NCI-H345 (cell line): ENCODE measurements at regions not wholly inside any gene's neighbourhood (a gene's known extent, or its start where the extent isn't known, plus 50 kb on each side); places are given as distances from the start of the nearest gene placed in this dataset.

Experiments
- DNase-seq: peaks from one replicate; lab custom pipeline; 2025; lab: John Stamatoyannopoulos, UW

DNA sequence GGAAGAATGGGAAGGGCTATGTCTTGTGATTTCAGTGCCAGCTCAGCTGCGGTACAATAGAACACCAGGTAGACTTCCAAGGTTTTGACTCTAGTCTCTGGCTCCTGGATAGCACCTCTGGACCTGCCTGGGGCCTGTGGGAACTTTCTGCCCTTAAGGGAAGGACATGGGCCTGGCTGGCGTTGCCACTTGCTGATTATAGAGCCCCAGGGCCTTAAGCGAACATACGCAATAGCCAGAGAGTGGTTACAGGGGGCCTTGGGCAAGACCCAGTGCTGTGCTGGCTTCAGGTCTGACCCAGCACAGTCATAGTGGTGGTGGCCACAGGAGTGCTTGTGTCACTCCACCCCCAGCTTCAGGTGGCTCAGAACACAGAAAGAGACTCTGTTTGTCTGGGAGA is 131.1 kb upstream of the COL21A1 start:
- no peak for DNase-seq

DNA sequence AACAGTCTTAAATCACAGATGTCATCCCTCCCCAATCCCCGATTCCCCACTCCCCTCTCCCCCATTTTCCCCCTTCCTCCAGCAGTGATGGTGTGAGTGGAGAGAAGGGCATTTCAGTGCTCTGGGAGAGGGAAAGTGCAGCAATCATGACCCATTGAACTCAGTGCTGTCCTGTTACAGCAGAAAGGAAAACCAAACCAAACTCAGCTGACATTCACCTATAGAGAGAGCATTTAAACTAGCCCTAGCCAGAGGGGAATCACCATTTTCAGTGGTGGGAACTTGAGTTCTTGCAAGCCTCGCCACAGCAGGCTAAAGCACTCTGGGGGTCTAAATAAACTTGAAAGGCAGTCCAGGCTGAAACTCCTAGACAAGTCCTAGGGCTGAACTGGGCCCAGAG is 129.9 kb upstream of the COL21A1 start:
- DNase-seq, result no peak

DNA sequence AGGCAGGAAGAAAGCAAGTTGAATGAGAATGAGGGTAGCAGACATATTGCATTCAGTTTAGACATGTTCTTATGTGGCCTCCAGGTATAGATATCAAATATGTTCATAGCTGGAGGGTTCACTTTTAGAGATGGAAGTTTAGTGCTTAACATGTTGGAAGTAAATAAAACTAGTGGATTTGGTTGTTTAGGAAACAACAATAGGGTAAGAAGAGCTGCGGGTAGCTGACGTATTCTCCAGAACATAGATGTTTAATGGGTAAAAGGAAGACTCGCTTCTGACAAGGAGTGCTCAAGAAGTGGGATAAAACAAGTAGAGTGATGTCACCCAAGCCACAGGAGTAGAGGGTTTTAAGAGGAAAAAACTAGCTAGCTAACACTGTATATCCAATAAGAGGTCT is 128.4 kb upstream of the COL21A1 start:
- no peak for DNase-seq

DNA sequence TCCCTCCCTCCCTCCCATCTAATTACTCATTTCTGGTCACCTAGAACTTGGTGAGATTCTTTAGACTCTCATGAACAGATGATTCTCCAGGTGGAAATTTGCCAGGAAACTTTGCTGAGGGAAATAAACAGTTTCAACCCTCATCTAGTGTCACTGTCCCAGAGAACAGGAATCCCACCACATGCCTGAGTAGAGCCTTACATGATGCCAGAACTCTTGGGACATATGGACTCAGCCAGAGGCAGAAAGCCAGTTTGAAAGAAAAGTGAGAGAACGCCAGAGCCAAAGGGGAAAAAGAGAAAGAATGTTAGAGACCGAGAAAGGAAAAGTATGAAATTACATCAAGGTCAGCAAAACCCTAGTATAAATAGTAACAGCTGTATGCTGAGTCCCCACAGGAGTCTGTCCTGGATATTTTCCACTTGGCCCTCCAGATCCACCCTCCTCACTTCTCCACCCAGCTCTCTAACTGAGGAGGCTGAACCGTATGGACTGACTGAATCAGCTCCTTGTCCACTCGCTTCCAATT is 127.5 kb upstream of the COL21A1 start:
- no peak for DNase-seq

DNA sequence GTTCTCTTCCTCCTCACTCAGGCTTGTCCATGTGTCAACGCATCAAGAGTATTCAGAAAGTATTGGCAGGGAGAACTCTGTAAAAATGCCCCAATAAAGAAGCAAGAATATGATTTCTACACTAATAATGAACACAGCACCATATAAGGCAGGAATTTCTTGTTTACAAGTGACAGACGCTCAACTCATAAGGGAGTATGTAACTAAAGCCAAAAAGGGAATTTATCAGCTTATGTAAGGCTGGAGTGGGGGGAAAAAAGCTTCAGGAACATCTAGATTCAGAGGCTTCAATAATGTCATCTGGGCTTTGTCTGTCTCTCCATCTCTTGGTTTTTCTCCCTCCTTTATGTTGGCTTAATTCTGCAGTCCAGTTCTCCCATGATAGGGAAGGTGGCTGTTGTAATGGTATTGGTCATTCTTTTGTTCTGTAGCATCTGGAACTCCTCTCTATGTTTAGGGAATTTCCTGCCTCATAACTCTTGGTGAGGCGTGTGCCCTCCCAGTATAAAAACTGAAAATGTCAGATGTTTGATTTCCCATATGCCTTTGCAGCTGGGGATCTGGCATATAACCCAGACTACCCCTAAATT is 125.1 kb upstream of the COL21A1 start:
- no peak for DNase-seq

DNA sequence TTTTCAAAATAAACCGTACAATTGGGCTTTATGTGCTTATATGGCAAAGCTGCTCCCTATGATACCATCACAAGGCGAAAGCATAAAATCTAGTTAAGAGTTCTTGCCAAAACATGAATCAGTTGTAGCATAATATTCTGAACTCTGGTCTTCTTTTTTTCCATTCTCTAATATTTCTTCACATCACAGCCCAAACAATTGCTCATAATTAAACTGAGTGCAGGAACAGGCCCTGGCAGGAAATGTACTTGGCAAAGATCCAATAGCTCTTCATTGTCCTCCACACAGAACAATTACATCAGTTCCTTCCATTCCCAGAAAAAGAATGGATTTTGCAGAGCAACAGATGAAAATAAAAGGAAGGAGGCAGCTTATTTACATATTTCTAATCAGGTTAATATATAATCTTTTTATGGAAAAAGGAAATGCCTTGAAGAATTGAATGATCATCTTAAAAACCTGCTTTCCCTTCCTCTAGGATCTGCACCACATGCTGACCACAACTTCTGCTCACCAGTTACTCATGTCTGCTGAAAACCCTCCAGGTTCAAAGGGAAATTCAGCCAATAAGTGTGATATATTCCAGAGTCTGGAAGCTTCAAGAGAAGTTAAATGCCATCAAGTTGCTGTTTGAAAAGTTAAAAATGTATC is 123.3 kb upstream of the COL21A1 start:
- DNase-seq, result peak; percentile 82

DNA sequence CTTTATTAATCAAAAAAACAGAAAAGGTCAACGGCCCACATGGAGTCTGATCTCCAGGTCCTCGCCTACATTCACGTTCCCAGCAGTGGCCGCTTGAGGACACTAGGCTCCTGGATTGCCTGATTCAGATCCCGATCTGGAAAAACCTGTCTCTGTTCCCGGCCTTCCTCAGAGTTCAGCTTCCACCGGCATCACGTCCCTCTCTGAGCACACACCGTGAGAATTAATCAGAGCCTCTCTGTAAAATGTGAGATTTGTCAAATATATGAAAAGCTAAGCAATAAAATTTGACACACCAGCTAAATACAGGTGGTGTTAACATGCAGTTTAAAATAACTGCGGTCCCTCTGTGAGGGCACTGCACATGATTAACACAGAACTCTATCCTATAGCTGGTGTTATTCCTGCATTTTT is 122.8 kb upstream of the COL21A1 start:
- no peak for DNase-seq

DNA sequence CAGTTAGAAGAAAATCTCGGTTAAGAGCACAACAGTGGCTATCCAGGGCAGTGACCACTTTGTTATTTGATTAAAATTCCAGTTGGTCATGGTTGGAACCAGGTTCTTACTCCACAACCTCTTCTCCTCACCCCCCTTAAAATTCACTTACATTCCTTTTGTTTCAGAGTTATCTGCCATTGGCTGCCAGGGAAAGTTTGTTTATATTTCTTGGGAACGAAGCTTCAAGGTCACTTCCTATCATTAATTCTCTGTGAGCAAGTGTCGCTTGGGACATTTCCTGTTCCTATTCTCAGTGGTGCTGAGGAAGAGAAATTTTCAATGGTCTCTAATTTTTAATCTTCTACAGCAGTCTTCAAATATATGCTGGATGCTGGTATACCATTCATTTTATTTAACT is 121.1 kb upstream of the COL21A1 start:
- no peak for DNase-seq

DNA sequence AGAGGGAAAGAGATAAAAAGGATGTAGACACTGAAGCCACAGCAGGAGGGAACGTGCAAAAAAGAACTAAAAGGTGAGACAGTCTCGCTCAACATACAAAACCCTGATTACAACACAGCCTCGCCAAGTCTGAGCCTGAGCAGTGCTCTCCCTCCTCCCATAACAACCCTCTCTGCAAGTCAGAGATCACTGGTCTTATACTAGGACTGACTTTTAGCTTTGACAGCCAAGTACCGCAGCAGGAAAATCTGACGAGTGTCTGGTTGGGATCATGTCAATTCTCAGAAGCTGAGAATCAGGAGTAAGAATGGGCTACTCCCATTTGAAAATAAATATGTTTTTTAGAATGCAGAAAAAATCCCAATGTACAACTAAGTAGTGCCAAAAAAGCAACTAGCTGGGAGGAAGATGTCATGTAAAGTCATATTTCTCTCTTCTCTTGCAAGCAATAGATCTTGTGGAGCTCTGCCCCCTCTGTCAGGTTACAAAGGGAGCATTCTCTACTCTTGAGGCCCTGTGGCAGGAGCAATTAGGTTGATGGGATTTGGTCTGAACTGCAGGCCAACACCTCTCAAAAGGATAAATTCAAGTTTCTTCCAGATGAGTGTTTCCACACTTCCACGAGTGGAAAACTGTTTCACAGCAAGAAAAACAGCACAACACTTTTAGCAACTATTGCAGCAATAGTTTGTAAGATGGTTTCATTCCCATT is 118.9 kb upstream of the COL21A1 start:
- no peak for DNase-seq

DNA sequence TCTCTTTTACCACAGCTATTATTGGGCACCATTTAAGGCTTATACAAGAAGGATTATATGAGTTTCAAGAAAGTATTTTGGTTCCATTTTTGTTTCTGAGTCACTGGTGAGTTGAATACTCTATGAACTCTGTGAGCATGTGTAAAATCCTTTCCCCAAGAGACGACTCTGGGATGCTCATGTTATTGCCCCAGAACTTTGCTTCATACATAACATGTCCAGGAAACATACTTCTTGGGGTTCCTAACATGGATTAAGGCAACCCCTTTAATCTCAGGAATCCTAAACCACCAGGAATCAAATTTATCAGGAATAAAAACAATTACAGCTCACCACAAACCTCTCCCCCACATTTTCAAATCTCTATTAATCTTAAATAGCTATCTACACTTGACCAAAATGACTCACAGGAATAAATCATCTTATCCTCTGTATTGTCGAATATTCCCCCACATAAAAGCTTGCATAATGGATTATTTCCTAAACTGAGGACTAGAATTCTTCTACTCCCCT is 117.5 kb upstream of the COL21A1 start:
- DNase-seq, result no peak

DNA sequence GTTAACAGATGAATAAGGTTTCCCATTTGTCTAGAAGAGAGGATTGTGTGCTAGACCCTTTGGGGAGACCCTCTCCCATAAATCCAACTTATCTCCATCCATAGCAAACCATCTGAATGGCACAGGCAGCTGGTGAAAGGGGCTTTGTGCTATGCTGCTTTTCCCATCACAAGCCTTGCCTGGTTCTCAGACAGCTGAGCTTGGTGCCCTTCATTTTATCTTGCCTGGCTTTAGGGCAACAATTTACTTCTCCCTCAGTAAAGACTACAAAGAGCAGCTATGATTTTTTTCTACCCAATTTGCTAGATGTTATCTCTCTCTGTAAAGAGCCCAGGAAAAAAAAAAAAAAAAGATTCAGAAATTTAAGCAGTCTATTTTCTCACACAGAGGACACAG is 117.0 kb upstream of the COL21A1 start:
- no peak for DNase-seq

DNA sequence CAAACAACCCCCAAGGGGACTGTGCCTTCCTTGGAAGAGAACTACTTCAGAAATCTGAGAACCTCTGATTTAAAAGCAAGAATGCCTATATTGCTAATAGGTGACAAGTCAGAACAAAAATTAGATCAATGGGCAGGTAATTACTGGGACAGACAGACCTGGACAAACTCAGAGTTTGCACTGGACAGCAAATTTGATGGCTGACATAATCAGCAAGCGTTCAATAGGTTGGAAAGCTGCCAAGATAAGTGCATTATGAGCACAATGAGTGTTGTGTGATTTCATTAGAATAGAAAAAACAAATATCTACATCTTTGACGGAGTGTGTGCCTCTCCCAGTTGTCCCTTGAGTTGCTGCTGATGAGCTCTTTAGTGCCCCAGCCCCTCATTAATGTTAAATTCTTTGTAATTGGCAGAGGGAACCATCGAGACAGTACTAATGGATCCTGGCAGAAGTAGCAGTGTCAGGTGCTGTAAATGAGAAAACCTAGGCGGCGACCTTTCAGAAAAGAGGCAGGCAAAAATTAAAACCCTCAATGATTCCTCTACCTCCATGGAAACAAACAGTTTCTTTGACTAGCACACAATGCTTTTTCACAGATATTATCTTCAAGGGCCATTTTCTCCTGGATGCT is 116.5 kb upstream of the COL21A1 start:
- peak; percentile 46 for DNase-seq

DNA sequence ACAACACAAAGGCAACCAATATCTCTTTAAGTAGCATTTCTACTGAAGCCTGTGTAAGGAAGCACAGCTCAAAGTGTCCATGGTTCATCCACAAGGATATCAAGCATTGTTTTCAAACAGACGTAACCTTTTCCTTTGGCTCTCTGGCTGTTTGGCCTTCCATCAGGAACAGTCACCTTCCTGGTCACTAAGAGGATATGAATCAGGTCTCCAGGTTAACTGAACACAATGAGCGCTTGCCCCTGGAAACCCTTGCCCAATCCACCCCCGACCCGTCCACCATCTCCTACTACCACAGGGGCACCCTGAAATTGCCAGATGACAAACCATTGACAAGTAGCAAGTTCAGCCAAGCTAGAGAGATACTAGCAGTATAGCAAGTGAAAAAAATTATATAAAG is 114.4 kb upstream of the COL21A1 start:
- no peak for DNase-seq

DNA sequence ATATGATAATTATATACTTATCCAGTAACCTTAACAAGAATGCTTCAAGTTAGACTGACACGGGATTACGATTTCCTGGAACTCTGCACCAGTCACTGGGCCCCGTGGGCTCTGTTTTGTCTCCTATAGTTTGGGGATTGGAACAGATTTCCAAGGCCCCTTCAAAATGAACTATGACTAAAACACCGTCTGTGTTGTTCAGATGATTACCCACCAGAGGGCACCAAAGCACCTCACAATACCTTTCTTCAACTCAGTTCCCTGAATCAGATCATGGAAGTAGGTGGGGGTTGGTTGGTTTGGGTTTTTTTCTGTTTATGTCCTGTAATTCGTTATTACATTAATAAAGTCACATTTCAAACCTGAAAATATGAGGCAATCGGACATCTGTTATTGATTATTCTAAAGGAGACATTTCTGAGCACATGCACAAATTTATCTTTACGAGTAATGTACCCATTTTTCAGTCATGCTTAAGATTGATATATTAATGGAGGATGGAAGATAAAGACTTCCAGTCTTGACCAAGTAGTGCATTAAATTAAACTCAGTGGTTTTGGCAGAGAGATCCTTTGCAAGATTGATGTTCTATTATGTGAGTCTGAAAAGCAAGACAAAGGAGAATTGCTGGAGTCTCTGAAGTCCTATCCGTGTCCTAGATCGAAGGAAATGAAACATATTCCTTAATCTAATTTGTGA is 112.0 kb upstream of the COL21A1 start:
- DNase-seq, result peak; percentile 73

DNA sequence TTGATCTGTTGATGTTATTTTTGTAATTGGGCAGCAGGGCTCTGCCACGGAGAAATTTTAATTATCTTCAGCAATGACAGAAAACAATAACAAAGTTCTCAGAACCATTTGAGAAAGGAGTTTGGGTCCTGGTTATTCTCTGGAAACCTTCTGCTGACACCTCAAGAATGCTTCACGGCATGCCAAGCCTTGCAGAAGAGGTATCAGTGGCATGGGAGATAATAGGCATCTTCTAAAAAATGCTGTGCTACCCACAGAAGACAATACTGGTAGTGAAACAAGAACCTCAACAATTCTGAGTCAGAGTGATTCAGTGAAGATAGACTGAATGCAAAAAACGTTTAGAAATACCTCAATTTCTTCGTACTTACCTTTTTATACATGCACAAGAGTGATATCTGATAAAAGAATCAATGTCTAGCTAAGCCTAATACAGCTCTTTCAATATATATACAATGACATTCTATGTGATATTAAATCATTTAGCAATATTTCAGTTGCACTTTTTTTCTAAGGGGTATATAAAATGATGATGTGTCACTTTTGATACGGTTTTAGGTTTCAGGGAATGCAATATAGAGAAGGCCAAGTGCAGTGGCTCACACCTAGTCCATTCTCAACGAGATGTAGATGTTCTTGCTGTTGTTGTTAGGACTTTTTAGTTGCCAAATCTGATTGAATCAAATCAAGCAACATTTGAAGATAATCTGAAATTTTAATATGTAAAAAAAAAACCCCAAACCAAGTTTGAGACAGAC is 110.4 kb upstream of the COL21A1 start:
- DNase-seq, result no peak

DNA sequence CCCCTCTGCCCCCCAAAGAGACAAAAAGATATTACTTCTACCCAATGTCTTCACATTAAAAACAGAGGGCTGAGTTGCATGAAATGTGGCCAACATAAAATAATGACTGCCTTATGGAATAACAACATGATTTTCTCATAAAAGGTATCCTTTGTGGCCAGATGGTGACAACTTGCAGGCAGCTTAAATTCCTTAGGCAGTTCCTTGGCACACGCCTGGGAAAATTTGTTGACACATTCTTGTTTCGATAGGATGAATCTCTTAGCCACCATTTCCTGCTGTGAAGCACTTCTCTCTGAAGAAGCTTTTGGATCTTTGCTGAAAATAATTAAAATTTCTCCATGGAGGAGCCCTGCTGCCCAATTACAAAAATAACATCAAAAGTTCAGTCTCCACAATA is 109.0 kb upstream of the COL21A1 start:
- no peak for DNase-seq

DNA sequence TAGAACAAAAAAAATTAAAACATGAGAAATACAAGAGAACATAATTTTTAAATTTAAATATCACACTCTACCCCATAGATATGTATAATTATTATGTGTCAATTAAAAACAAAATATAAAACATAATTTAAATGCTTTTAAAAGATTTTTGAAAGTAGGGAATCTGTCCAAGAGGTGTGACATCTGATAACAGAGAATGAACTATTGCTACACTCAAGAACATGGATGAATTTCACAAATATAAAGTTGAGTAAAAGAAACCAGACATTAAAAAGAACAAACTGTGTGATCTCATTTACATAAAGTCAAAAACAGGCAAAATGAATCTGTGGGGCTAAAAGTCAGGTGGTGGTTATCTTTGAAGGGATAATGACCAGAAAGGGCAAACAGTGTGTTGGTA is 106.5 kb upstream of the COL21A1 start:
- no peak for DNase-seq

DNA sequence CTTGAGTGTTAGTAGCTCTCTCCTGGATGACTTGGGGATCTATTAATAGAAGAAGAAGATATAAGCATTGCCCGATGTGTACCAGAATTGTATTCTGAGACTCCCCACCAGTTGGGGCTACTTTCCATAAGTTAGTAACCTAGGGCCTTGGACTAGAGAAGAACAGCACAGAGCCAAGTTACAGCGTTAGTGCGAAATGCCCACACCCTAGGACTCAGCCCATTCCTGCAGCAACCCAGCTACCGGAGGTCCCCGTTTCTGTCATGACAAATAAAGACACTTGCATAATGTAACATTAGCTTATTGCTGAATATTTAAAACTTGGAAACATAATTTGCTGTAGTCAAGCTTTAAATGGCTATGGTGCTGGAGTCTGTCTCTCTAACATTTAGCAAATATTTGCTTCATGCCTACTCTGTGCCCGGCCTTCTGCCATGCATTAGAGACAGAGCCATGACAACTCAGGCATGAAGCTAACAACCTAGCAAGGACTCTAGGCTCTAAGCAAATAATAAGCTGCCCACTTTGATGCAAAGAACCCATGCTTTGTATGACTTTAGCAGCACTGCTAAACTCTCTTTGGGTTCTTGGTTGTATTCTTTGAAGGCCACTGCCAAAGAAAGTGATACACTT is 103.4 kb upstream of the COL21A1 start:
- DNase-seq, result no peak

DNA sequence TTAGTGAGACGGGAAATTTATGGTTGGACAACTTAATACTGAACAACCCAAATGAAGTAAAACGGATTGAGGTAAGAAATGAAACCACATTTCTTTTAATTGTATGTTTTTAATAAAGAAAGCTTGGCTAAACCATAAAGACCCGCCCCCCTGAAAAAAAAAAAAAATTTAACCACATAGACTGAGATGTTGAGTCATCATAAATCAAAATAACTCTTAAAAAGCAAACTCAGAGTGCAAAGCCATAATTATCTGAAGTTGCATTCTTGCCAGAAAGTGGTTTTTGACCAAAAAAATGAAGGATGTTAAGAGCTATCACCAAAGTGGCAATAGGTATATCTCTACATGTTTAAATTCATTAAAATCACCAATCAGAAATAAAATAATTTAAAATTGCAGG is 101.8 kb upstream of the COL21A1 start:
- DNase-seq, result no peak

DNA sequence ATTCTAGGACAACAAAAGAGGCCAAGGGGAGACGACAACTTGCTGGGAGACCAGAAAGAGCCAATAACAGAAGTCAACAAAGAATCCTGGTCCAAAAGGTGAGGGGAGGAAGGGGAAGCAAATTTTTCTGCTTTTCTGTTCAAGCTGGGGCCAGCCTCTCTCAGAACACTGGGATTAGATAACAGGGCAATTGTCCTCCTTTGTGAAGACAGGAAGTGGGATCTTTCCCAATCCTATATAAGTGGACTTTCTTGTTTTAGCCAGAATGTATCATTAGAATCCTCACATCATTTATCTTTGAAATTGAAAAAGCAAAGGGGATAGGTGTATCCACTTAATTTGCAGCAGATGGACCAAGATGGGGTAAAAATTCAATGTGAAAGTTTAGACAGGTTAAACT is 101.2 kb upstream of the COL21A1 start:
- DNase-seq, result no peak

DNA sequence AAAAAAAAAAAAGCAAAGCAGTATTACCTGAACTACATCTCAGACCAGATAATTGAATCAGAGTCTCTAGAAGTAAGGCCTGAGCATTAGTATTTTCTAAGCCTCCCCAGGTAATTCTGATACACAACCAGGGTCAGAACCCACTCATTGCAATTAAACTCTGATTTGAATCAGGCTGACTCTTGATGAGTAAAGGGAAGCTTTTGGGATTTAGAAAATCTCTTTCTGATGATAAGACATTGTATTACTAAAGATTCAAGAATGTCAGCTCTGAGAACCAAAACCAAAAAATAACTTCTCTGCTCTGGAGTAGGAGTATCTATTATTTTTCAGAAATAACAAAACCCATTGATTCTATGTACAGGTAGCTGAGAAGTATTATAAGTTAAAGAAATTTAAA is 100.1 kb upstream of the COL21A1 start:
- no peak for DNase-seq
